HepG2 (cell line): ENCODE measurements at regions not wholly inside any gene's neighbourhood (a gene's known extent, or its start where the extent isn't known, plus 50 kb on each side); places are given as distances from the start of the nearest gene placed in this dataset.

ENCODE experiments used
- ERF ChIP-seq: IDR thresholded peaks from 2 replicates; pipeline ENCODE4 v1.6.1; 2018; ENCODE audit warnings: missing biosample characterization, missing genetic modification reagents
- GATAD2A ChIP-seq: IDR thresholded peaks from 2 replicates; pipeline ENCODE4 v1.6.1; 2016
- LCORL ChIP-seq, 2 experiments: fragments of 450-650 bp in 1 of 2; sonication (generic) in 1 of 2; formaldehyde crosslinking in 1 of 2; IDR thresholded peaks; 2 replicates each; pipeline versions ENCODE4 v1.5.0 to v1.6.1; 2017 to 2020; ENCODE audit warnings: antibody characterized with exemption in 1 of 2, missing genetic modification reagents in 1 of 2
- MED1 ChIP-seq: sonication (generic); formaldehyde crosslinking; IDR thresholded peaks from 2 replicates; pipeline ENCODE4 v1.4.0; 2020; ENCODE audit warnings: missing genetic modification reagents
- REPIN1 ChIP-seq: sonication (generic); formaldehyde crosslinking; IDR thresholded peaks from 2 replicates; pipeline ENCODE4 v1.8.0; 2022; ENCODE audit warnings: missing genetic modification reagents, low read depth, mild to moderate bottlenecking, borderline replicate concordance
- SP1 ChIP-seq, 2 experiments: fragments of 450-650 bp in 1 of 2; sonication (generic) in 1 of 2; formaldehyde crosslinking in 1 of 2; IDR thresholded peaks; 2 replicates each; pipeline versions ENCODE4 v1.4.0 to v1.6.1; 2016 to 2020; ENCODE audit warnings: missing genetic modification reagents in 1 of 2
- TP53 ChIP-seq: sonication (generic); formaldehyde crosslinking; conservative IDR thresholded peaks from 2 replicates; pipeline ENCODE4 v1.4.0; 2020; ENCODE audit warnings: missing genetic modification reagents
- XRCC5 ChIP-seq: fragments of 200-400 bp; formaldehyde crosslinking; optimal IDR thresholded peaks from 2 replicates; pipeline ENCODE3; 2017; ENCODE audit warnings: mild to moderate bottlenecking, low read length
- YEATS4 ChIP-seq: sonication (generic); formaldehyde crosslinking; IDR thresholded peaks from 2 replicates; pipeline ENCODE4 v1.4.0; 2020; ENCODE audit warnings: missing genetic modification reagents, borderline replicate concordance
- ZFP36 ChIP-seq: fragments of 150-350 bp; IDR thresholded peaks from 2 replicates; pipeline ENCODE4 v1.6.1; 2018; ENCODE audit warnings: borderline replicate concordance, low read length, low read depth; ENCODE audit not compliant: partially characterized antibody
- ZFY ChIP-seq: sonication (generic); formaldehyde crosslinking; IDR thresholded peaks from 2 replicates; pipeline ENCODE4 v1.4.0; 2020; ENCODE audit warnings: missing genetic modification reagents
- ZNF317 ChIP-seq: sonication (generic); formaldehyde crosslinking; IDR thresholded peaks from 2 replicates; pipeline ENCODE4 v1.5.0; 2020; ENCODE audit warnings: mild to moderate bottlenecking, missing genetic modification reagents
- TF ChIP-seq, protein P1 (sequence below): sonication (generic); formaldehyde crosslinking; IDR thresholded peaks from 2 replicates; pipeline ENCODE4 v1.4.0; 2020; ENCODE audit warnings: mild to moderate bottlenecking, low read depth, missing genetic modification reagents
- TF ChIP-seq, protein P2 (sequence below): sonication (generic); formaldehyde crosslinking; IDR thresholded peaks from 2 replicates; pipeline ENCODE4 v1.8.1; 2023; ENCODE audit warnings: missing genetic modification reagents, mild to moderate bottlenecking, borderline replicate concordance
- TF ChIP-seq, protein P3 (sequence below): sonication (generic); formaldehyde crosslinking; conservative IDR thresholded peaks from 2 replicates; pipeline ENCODE4 v1.4.0; 2020; ENCODE audit warnings: missing genetic modification reagents
- TF ChIP-seq, protein P4 (sequence below): sonication (generic); formaldehyde crosslinking; IDR thresholded peaks from 2 replicates; pipeline ENCODE4 v1.4.0; 2020; ENCODE audit warnings: mild to moderate bottlenecking, missing genetic modification reagents
- TF ChIP-seq, protein P5 (sequence below): sonication (generic); formaldehyde crosslinking; IDR thresholded peaks from 2 replicates; pipeline ENCODE4 v1.4.0; 2020; ENCODE audit warnings: missing genetic modification reagents

DNA sequence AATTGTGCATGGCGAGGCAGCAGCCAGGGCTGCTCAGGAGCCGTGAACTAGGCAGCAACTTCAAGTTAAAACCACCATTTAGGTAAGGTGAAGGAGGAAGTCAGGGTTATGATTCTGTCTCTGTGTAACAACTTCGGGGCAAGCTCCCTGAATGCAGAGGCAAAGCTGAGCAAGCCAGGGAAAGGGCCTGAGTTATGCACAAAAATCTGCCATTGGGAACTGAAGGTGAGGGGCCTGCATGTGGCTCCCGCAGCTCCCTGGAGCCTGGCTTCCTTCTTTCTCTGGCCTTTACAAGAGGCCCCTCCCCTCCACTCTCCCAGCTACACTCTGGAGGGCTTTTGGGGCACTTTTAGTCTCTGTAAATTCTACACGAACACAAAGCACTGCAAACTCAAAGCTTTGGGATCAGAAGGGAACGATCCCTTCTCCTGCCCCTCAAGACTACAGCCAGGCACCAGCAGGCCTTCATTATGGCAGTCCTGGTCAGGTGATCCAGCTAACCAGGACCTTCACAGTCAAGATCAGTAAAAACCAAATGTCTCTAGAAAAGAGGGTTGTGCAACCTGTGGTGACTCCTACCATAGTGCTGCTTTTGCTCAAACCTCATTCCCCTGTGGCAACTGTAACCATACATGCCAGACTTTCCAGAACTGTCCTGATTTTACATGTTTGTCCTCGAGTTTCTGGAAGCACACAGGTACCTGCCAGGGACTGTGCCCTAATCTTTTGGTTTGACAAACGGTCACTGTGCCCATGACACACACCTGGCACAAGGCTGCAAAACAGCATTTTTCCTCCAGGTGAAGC, 67.2 kb upstream of the PTGR2 start (continued):
- TF ChIP-seq, protein P1, sequence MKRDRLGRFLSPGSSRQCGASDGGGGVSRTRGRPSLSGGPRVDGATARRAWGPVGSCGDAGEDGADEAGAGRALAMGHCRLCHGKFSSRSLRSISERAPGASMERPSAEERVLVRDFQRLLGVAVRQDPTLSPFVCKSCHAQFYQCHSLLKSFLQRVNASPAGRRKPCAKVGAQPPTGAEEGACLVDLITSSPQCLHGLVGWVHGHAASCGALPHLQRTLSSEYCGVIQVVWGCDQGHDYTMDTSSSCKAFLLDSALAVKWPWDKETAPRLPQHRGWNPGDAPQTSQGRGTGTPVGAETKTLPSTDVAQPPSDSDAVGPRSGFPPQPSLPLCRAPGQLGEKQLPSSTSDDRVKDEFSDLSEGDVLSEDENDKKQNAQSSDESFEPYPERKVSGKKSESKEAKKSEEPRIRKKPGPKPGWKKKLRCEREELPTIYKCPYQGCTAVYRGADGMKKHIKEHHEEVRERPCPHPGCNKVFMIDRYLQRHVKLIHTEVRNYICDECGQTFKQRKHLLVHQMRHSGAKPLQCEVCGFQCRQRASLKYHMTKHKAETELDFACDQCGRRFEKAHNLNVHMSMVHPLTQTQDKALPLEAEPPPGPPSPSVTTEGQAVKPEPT = no peak
- TF ChIP-seq, protein P2, sequence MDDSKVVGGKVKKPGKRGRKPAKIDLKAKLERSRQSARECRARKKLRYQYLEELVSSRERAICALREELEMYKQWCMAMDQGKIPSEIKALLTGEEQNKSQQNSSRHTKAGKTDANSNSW (CRISPR knock-in tag) = no peak
- no peak for TF ChIP-seq REPIN1 (CRISPR knock-in tag)
- no peak for TF ChIP-seq SP1 (IDR thresholded peaks at IDR 0.05)
- TF ChIP-seq SP1 (CRISPR knock-in tag; IDR thresholded peaks at IDR 0.05) = no peak
- TF ChIP-seq XRCC5 = peak; percentile 13
- TF ChIP-seq ZFP36 = no peak
- TF ChIP-seq GATAD2A (CRISPR knock-in tag) = peak; percentile 53; the same call in 1 of the 2 replicates
- TF ChIP-seq ERF (CRISPR knock-in tag) = peak; percentile 24; the same call in 1 of the 2 replicates
- 0 out of 2 replicates have a peak, but pooled peaks have one; percentile 32 for TF ChIP-seq YEATS4 (CRISPR knock-in tag)
- TF ChIP-seq, protein P3, sequence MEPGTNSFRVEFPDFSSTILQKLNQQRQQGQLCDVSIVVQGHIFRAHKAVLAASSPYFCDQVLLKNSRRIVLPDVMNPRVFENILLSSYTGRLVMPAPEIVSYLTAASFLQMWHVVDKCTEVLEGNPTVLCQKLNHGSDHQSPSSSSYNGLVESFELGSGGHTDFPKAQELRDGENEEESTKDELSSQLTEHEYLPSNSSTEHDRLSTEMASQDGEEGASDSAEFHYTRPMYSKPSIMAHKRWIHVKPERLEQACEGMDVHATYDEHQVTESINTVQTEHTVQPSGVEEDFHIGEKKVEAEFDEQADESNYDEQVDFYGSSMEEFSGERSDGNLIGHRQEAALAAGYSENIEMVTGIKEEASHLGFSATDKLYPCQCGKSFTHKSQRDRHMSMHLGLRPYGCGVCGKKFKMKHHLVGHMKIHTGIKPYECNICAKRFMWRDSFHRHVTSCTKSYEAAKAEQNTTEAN (CRISPR knock-in tag) = no peak
- TF ChIP-seq TP53 (CRISPR knock-in tag) = no peak
- TF ChIP-seq, protein P4, sequence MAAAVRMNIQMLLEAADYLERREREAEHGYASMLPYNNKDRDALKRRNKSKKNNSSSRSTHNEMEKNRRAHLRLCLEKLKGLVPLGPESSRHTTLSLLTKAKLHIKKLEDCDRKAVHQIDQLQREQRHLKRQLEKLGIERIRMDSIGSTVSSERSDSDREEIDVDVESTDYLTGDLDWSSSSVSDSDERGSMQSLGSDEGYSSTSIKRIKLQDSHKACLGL (CRISPR knock-in tag) = peak; percentile 41; the same call in 1 of the 2 replicates
- peak; percentile 45 for TF ChIP-seq ZFY (CRISPR knock-in tag)
- TF ChIP-seq LCORL (IDR thresholded peaks at IDR 0.05) = no peak
- peak; percentile 28; the same call in 1 of the 2 replicates for TF ChIP-seq LCORL (CRISPR knock-in tag; IDR thresholded peaks at IDR 0.05)
- 0 out of 2 replicates have a peak, but pooled peaks have one; percentile 33 for TF ChIP-seq ZNF317
- TF ChIP-seq MED1 (CRISPR knock-in tag) = peak; percentile 22; the same call in 1 of the 2 replicates
- TF ChIP-seq, protein P5, sequence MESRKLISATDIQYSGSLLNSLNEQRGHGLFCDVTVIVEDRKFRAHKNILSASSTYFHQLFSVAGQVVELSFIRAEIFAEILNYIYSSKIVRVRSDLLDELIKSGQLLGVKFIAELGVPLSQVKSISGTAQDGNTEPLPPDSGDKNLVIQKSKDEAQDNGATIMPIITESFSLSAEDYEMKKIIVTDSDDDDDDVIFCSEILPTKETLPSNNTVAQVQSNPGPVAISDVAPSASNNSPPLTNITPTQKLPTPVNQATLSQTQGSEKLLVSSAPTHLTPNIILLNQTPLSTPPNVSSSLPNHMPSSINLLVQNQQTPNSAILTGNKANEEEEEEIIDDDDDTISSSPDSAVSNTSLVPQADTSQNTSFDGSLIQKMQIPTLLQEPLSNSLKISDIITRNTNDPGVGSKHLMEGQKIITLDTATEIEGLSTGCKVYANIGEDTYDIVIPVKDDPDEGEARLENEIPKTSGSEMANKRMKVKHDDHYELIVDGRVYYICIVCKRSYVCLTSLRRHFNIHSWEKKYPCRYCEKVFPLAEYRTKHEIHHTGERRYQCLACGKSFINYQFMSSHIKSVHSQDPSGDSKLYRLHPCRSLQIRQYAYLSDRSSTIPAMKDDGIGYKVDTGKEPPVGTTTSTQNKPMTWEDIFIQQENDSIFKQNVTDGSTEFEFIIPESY (CRISPR knock-in tag) = no peak
